ENCODE measurements at regions not wholly inside any gene's neighbourhood (a gene's known extent, or its start where the extent isn't known, plus 50 kb on each side); places are given as distances from the start of the nearest gene placed in this dataset.
A peak's percentile ranks its signal among the peaks of the same experiment; 100 is the strongest.
"Not testable (repeated sequence)": the region's sequence is repeated elsewhere in the genome, so short reads cannot be mapped to it uniquely, and the experiment has no call there.

DNA sequence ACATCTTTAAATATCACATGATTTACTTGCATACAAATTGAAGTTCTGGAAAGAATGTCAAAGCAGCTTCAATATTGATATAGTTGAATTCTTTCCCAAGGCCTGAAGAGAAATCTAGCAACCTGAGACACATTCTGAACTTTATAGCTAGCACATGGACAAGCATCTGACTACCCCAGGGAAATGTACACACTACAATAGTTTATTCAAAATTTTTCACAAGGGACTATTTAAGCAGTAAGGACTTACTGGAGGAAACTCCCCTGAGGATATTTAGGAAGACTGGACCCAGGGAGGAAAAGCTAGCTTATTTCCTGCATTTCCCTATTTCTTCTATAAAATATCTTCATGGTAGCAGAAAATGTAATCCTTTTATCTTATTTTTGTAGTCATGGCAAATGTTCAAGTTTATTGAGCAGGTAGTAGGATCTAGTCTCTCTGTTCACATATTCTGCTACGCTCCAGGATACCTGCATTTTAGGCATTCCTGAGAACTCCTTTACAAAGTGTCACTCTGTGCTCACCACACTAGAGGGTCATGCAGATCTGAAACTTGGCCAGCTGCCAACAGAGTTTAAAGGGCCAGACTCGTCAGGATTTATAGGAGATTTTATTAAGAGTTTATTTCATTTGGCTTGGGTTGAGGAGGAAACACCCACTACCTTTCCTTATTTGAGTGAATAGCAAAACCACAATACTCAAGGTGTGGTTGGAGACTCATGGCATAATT is 348.4 kb upstream of the FTMT start:
- DNase-seq, result peak; percentile 16

GRCh38 chr5:121516997-121517396 is 334.7 kb upstream of the FTMT start:
- DNase-seq, result no peak

GRCh38 chr5:121525706-121526105 is 326.0 kb upstream of the FTMT start:
- DNase-seq, result no peak

GRCh38 chr5:121526908-121527307 is 324.8 kb upstream of the FTMT start:
- no peak for DNase-seq

DNA sequence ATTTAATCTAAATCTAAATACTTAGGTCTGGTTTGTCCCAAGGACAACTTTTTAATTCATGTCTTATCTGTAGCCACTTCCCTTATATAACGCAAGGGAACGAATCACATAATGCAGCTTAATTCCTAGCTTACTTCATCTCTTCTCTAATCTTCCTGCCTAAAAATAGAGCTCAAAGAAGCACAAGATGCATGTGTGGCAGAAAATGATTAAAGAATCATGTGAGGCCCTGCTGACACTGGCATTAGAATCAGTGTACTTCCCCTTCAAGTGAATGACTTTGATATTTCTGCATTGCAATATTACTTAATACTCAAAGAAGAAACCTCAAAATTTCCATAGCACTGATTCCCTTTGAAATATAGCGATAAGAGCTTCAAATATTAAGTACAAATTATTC is 317.9 kb upstream of the FTMT start:
- DNase-seq, result no peak

DNA sequence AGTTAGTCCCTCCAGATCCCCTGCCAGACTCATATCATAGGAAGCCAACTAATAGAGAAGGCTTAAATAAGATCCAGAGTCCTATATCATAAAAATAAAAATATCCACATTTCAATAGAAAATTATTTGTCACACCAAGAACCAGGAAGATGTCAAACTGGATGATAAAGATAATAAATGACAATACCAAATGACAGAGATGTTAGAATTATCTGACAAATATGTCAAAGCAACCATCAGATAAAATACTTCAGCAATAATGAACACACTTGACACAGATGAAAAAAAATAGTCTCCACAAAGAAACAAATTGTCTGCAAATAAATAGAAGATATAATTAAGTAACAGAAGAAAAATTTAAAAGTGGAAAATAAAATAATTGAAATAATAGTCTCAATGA is 300.7 kb upstream of the FTMT start:
- DNase-seq, result no peak

GRCh38 chr5:121559832-121560231 is 291.9 kb upstream of the FTMT start:
- no peak for DNase-seq

DNA sequence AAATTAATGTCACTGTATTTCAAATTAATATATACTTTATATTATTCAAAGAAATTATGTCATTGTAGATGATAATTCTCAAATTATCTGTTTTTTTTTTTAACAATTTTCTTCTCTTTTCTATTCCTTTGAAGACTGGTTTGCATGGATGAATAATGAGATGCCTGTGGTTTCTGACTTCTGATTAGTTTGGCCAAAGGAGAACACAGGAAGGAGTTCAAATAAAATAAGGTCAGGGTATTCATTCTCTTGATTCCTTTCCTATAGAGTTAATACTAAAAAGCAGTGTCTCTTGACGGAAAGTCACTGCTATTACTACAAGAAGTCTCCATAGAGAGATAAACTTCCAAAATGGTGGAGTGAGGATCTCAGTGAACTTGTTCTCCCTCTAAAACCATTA is 279.6 kb upstream of the FTMT start:
- no peak for DNase-seq

- no peak for DNase-seq
Measured at GRCh38 chr5:121573721-121574382, 277.8 kb upstream of the FTMT start.

DNA sequence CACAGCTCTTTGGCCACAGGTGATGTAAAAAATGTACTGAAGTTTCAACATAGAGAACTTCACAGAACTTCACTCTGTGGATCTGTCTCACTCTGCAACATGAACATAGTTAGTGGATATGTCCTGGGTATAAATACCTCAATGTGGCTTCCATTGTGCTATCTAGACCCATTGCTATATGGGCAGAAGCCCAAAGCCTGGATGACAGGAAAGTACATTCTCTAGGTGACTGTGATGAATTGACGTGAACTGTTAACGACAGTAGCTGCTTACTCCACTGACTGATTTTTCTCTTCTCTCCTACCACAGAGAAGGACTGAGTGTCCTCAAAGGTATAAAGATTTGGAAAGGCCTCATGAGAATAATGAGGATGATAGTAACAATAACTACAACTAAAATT is 270.1 kb upstream of the FTMT start:
- no peak for DNase-seq

DNA sequence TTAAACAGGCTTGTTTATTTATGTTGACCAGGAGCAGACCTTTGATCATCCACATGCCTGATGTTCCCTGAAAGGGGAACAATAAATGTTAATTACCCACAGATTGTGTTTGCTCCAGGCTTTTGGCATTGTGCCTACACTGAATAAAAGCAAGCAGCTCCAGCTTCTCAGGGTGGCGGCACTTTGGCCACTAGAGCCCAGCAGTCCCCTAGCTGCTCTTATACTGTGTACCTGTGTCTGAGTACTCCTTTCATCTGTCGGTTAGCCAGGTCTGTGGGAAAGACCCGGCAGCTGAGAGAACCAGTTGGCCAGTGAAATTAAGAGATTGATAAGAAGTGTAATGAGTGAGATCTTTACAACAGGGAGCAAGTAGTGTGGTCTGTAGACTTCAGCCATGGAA is 254.8 kb upstream of the FTMT start:
- no peak for DNase-seq

- DNase-seq, result no peak
Measured at GRCh38 chr5:121608826-121609225, 242.9 kb upstream of the FTMT start.

DNA sequence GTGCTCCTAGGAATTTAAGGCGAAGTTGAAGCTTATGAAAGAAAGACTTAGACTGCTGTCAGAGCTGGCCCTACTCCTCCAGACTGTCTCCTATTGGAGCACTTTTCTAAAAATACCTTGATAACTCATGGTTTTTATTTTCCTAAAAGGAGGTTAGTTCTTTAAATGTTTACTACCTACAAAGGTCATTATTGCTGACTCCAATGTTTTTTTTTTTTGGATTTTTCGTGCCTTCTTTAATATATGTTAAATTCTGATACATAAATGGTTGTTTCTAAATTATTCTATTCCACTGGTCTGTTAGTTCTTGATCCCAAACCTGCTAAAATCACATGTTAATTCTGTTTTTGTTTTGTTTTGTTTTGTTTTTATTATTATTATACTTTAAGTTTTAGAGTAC is 227.6 kb upstream of the FTMT start:
- no peak for DNase-seq

DNA sequence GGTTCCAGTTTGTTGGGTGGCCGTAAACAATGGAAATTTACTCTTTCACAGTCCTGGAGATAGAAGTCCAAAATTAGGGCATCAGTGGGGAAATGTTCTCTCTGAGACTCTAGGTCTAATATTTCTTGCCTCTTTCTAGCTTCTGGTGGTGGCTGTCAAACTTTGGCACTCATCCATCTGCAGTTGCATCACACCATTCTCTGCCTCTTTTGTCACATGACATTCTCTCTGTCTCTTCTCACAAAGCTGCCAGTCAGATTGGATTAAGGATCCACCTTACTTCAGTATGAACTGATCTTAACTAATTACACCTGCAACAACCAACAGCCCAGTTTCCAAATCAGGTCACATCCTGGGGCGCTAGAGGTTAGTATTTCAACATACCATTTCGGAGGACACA is 222.9 kb upstream of the FTMT start:
- DNase-seq, result no peak

GRCh38 chr5:121630402-121630801 is 221.3 kb upstream of the FTMT start:
- DNase-seq, result no peak

DNA sequence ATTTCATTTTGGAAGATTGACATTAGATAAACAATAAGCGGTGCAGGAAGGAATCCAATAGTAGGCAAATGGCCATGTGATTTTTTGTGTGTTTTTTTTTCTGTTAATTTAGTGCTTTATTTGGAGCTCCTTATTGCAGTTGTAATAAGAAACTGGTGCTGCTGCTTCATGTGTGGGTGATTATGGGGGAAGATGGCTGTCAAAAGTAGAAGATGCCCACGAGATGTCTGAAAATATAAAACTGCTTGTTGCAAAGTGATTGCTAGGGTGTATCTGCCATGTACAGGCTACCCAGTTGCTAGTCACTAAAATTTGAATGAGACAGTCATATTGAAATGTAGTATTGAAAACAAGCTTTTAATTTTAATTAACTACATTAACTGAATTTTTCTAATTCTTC is 216.7 kb upstream of the FTMT start:
- no peak for DNase-seq

DNA sequence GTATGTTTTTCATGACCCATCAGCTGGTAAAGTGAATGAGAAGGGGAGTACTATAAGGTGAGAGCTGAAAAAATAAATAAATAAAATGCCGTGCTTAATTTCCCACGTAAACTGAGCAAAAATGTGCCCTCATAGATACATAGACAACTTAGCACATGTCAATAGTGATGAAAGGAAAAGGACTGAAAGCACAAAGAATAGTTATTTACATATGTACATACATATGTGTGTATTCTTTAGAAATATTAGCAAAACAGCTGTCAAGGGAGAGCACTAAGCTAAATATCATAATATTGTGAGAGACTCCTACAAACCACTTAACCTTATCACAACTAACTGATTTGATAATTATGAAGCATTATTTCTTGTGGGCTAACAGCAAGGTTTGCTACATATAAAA is 213.6 kb upstream of the FTMT start:
- no peak for DNase-seq

DNA sequence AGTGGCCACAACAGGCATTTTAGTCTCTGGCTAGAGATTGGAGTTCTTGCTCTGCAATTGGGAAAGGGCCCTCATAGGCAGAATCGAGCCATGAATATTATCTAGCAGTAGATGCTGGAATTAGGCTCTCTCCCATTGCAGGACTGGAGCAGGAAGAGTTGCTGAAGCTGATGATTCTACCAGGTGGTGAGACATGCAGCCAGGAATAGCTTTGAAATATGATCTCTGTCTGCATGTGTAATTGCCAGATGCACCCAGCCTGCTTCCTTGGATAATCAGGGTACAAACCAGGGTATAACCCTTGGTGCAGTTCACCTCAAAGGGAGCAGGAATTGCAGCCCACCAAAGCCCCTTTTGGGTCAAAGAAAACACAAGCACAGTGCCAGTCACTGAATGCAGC is 211.4 kb upstream of the FTMT start:
- no peak for DNase-seq

- no peak for DNase-seq
Measured at GRCh38 chr5:121658221-121658620, 193.5 kb upstream of the FTMT start.

GRCh38 chr5:121660142-121660541 is 191.5 kb upstream of the FTMT start:
- no peak for DNase-seq

DNA sequence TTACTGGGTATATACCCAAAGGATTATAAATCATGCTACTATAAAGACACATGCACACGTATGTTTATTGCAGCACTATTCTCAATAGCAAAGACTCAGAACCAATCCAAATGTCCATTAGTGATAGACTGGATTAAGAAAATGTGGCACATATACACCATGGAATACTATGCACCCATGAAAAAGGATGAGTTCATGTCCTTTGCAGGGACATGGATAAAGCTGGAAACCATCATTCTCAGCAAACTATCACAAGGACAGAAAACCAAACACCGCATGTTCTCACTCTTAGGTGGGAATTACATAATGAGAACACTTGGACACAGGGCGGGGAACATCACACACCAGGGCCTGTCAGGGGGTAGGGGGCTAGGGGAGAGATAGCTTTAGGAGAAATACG is 186.1 kb upstream of the FTMT start:
- DNase-seq, result not testable (repeated sequence)

GRCh38 chr5:121667292-121667691 is 184.4 kb upstream of the FTMT start:
- DNase-seq, result no peak

DNA sequence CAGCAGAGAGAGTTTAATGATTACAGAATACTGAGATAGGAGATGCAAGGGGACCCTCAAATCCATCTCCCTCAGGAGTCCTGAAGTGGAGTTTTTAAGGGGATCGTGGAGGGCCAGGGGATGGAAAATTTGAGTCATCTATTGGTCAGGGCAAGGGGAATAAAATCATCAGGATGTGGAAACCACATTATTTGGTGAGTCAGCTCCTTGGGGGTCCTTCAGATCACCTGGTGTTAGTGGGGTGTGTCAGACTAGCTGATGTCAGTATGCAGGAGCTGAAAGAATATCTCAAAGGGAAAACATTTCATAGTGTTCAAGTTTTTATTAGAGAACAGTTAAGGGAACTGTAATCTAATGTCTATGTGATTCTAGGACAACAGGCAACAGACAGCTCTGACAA is 183.0 kb upstream of the FTMT start:
- no peak for DNase-seq

GRCh38 chr5:121671624-121672023 is 180.1 kb upstream of the FTMT start:
- DNase-seq, result no peak

GRCh38 chr5:121675924-121676323 is 175.8 kb upstream of the FTMT start:
- no peak for DNase-seq
